Nephron progenitor cell (in vitro differentiated cells): ENCODE measurements at regions not wholly inside any gene's neighbourhood (a gene's known extent, or its start where the extent isn't known, plus 50 kb on each side); places are given as distances from the start of the nearest gene placed in this dataset.

ENCODE experiments used
- DNase-seq: peaks from one replicate; pipeline ENCODE4 v3.0.0; 2021
- H3K27ac Mint-ChIP-seq: 2 replicates; pipeline ENCODE4 v1.8.0; 2021; ENCODE audit warnings: mild to moderate bottlenecking, moderate library complexity, mixed read lengths
- H3K27me3 Mint-ChIP-seq: 2 replicates; pipeline ENCODE4 v1.8.0; 2021; ENCODE audit warnings: mild to moderate bottlenecking, low read depth, mixed read lengths; ENCODE audit not compliant: poor library complexity
- H3K36me3 Mint-ChIP-seq: 2 replicates; pipeline ENCODE4 v1.8.0; 2021; ENCODE audit warnings: low read depth, mixed read lengths
- H3K4me1 Mint-ChIP-seq: 2 replicates; pipeline ENCODE4 v1.8.0; 2021; ENCODE audit warnings: mixed read lengths
- H3K4me3 Mint-ChIP-seq: 2 replicates; pipeline ENCODE4 v1.8.0; 2021; ENCODE audit warnings: mild to moderate bottlenecking, moderate library complexity, mixed read lengths
- H3K9me3 Mint-ChIP-seq: 2 replicates; pipeline ENCODE4 v1.8.0; 2021; ENCODE audit warnings: mild to moderate bottlenecking, moderate library complexity, mixed read lengths
- CTCF ChIP-seq: fragments of 200-600 bp; sonication (generic); IDR thresholded peaks from 2 replicates; pipeline ENCODE4 v1.5.0; 2021; ENCODE audit warnings: antibody characterized with exemption

- no peak for TF ChIP-seq CTCF
- Mint-ChIP-seq H3K4me1 (no peaks in the 10 kb centered on the region), H3K36me3 (no peaks in the 10 kb centered on the region), H3K27me3 (no peaks in the 10 kb centered on the region), H3K4me3 (no peak overlapping the region), H3K27ac (no peak overlapping the region), H3K9me3 (no peaks in the 10 kb centered on the region)
- no peak for DNase-seq
Observed at GRCh38 chr1:177472567-177472966, 301.8 kb downstream of the BRINP2 start.

- no peak for DNase-seq
- Mint-ChIP-seq H3K36me3 (no peaks in the 10 kb centered on the region), H3K27ac (no peak overlapping the region), H3K27me3 (no peaks in the 10 kb centered on the region), H3K4me3 (no peak overlapping the region), H3K9me3 (no peaks in the 10 kb centered on the region), H3K4me1 (no peaks in the 10 kb centered on the region)
- TF ChIP-seq CTCF: no peak
Observed at GRCh38 chr1:177471244-177471643, 300.5 kb downstream of the BRINP2 start.

GRCh38 chr1:177469519-177469918, 298.8 kb downstream of the BRINP2 start:
- no peak for DNase-seq
- Mint-ChIP-seq H3K27me3 (no peaks in the 10 kb centered on the region), H3K9me3 (no peaks in the 10 kb centered on the region), H3K4me1 (no peaks in the 10 kb centered on the region), H3K27ac (no peak overlapping the region), H3K36me3 (no peaks in the 10 kb centered on the region), H3K4me3 (no peak overlapping the region)
- no peak for TF ChIP-seq CTCF

- no peak for DNase-seq
- no peaks in the 10 kb centered on the region for H3K4me1 Mint-ChIP-seq
Observed at GRCh38 chr1:177466286-177466685, 295.5 kb downstream of the BRINP2 start.

GRCh38 chr1:177464686-177465085, 293.9 kb downstream of the BRINP2 start:
- peaks cover 4% of the 10 kb centered on the region for H3K27me3 Mint-ChIP-seq
- peaks cover 5% of the 10 kb centered on the region for H3K9me3 Mint-ChIP-seq
- H3K27ac Mint-ChIP-seq: no peak overlapping the region
- no peaks in the 10 kb centered on the region for H3K4me1 Mint-ChIP-seq
- no peak for DNase-seq
- H3K36me3 Mint-ChIP-seq: no peaks in the 10 kb centered on the region
- no peak for TF ChIP-seq CTCF
- H3K4me3 Mint-ChIP-seq: no peak overlapping the region

More at GRCh38 chr1:177466286-177466685, 295.5 kb downstream of the BRINP2 start:
- TF ChIP-seq CTCF: no peak
- Mint-ChIP-seq H3K27ac (no peak overlapping the region), H3K27me3 (no peaks in the 10 kb centered on the region), H3K9me3 (no peaks in the 10 kb centered on the region), H3K4me3 (no peak overlapping the region), H3K36me3 (no peaks in the 10 kb centered on the region)

GRCh38 chr1:177451191-177451590, 280.4 kb downstream of the BRINP2 start:
- Mint-ChIP-seq H3K4me3 (no peak overlapping the region), H3K27me3 (peaks cover 3% of the 10 kb centered on the region), H3K4me1 (peaks cover 23% of the 10 kb centered on the region), H3K9me3 (peaks cover 19% of the 10 kb centered on the region), H3K27ac (peak overlapping the region; percentile 50), H3K36me3 (no peaks in the 10 kb centered on the region)
- no peak for TF ChIP-seq CTCF
- DNase-seq: no peak
